ENCODE measurements at regions not wholly inside any gene's neighbourhood (a gene's known extent, or its start where the extent isn't known, plus 50 kb on each side); places are given as distances from the start of the nearest gene placed in this dataset.

DNA sequence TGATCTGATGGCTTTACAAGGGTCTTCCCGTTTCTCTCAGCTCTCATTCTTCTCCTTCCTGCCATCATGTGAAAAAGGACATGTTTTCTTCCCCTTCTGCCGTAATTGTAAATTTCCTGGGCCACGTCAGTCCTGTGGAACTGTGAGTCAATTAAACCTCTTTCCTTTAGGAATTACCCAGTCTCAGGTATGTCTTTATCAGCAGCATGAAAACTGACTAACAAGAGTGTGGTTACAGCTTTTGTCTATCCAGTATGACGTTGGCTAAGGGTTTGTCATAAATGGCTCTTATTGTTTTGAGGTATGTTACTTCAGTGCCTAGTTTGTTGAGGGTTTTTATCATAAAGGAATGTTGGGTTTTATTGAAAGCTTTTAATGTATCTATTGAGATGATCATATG lies 501.6 kb downstream of the CAAP1 start:
- ATAC-seq: no peak
- no peak overlapping the region for H3K4me3 ChIP-seq
- TF ChIP-seq, protein P1, sequence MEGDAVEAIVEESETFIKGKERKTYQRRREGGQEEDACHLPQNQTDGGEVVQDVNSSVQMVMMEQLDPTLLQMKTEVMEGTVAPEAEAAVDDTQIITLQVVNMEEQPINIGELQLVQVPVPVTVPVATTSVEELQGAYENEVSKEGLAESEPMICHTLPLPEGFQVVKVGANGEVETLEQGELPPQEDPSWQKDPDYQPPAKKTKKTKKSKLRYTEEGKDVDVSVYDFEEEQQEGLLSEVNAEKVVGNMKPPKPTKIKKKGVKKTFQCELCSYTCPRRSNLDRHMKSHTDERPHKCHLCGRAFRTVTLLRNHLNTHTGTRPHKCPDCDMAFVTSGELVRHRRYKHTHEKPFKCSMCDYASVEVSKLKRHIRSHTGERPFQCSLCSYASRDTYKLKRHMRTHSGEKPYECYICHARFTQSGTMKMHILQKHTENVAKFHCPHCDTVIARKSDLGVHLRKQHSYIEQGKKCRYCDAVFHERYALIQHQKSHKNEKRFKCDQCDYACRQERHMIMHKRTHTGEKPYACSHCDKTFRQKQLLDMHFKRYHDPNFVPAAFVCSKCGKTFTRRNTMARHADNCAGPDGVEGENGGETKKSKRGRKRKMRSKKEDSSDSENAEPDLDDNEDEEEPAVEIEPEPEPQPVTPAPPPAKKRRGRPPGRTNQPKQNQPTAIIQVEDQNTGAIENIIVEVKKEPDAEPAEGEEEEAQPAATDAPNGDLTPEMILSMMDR (IDR thresholded peaks at IDR 0.05): no peak
- TF ChIP-seq POLR2A (IDR thresholded peaks at IDR 0.05): no peak
- DNase-seq: no peak
- H3K36me3 ChIP-seq (replicated peaks in 1 of 2; ENCODE audit: insufficient read depth in 1 of 2, low read depth in 2 of 2): no peaks in the 10 kb centered on the region
- WGBS, 2 donors: 40 to 45% methylated on average over 4 of the region's 4 CpGs
- no peak overlapping the region for H3K27ac ChIP-seq
- H3K9me3 ChIP-seq: peaks cover 0 to 10% (median 0%) of the 10 kb centered on the region in 3 donors
- intact Hi-C loops (cut with DNase I): no loop called here
- H3K4me1 ChIP-seq: no peaks in the 10 kb centered on the region
- H3K27me3 ChIP-seq: no peaks in the 10 kb centered on the region

DNA sequence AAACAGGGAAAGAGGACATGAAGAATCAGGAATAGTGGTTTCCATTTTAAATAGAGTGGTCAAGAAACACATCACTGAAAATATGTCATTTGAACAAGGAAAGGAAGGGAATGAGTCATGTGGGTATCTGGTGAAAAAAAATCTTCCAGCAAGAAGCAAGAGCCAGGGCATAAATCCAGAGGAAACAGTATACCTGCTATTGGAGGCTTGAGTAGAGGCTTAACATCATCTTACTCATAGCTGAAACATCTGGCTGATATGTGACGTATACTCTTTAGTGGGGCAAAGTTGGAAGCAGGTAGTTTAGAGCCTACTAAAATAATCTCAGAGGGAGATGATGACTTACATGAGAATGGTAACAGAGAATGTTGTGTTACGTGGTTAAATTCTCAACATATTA lies 517.2 kb downstream of the CAAP1 start:
- H3K9me3 ChIP-seq: no peaks in the 10 kb centered on the region
- no peaks in the 10 kb centered on the region for H3K27me3 ChIP-seq
- ATAC-seq (no peak), DNase-seq (no peak)
- no peaks in the 10 kb centered on the region for H3K36me3 ChIP-seq (replicated peaks in 1 of 2; ENCODE audit: insufficient read depth in 1 of 2, low read depth in 2 of 2)
- H3K4me1 ChIP-seq: no peaks in the 10 kb centered on the region
- intact Hi-C loops (cut with DNase I): no loop called here
- TF ChIP-seq, protein P1 (IDR thresholded peaks at IDR 0.05): no peak
- no peak for TF ChIP-seq POLR2A (IDR thresholded peaks at IDR 0.05)
- WGBS, 2 donors: 65 to 76% methylated on average over 2 of the region's 2 CpGs
- no peak overlapping the region for H3K4me3 ChIP-seq
- H3K27ac ChIP-seq: no peak overlapping the region

DNA sequence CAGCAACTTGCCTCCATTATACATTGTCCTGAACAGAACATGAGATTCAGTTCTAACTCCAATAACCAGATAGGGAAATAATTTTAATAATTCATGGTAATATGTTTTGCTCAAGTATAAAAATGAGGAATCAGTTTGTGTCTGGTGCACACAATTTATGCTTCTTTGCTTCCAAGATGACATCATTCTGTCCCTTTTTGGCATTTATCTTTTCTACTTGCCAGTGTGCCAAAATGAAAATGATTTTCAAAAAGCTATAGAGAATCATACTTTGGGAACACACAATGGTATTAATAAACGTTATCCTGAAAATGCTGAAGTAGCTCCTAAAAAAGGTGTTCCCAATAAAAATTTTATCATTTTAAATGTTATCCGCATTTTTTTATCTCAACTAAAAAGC lies 519.0 kb downstream of the CAAP1 start:
- Histone ChIP-seq H3K4me3 (no peak overlapping the region), H3K4me1 (no peaks in the 10 kb centered on the region), H3K9me3 (no peaks in the 10 kb centered on the region), H3K27me3 (no peaks in the 10 kb centered on the region), H3K36me3 (replicated peaks in 1 of 2; ENCODE audit: insufficient read depth in 1 of 2, low read depth in 2 of 2) (no peaks in the 10 kb centered on the region), H3K27ac (no peak overlapping the region)
- WGBS, 2 donors: 55 to 67% methylated on average over 2 of the region's 2 CpGs
- intact Hi-C loops (cut with DNase I): no loop called here
- no peak for ATAC-seq
- TF ChIP-seq POLR2A (IDR thresholded peaks at IDR 0.05): no peak
- TF ChIP-seq, protein P1 (IDR thresholded peaks at IDR 0.05): no peak
- DNase-seq: no peak

DNA sequence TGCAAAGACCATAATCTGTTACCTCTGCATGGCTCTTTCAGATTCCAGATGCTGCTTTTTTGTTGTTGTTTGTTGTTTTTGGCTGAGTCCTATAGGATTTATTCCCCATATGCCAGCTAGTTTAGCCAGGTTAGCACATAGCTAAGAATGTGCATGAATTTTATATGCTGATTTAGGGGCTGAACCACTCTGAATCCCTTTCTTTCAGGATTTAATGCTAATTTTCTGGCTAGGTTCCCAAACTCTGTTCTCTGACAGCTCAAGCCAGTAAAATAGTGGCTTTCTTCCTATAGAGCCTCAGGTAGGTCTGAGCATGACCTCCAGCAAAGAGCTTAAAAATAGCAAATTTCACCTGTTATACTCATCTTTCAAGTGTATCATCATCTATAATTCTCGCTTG lies 521.4 kb downstream of the CAAP1 start:
- Histone ChIP-seq H3K27ac (no peak overlapping the region), H3K36me3 (replicated peaks in 1 of 2; ENCODE audit: insufficient read depth in 1 of 2, low read depth in 2 of 2) (no peaks in the 10 kb centered on the region), H3K27me3 (no peaks in the 10 kb centered on the region), H3K9me3 (no peaks in the 10 kb centered on the region), H3K4me1 (no peaks in the 10 kb centered on the region), H3K4me3 (no peak overlapping the region)
- 62 to 63% methylated on average over 1 of the region's 1 CpG for WGBS, 2 donors
- ATAC-seq (no peak), DNase-seq (no peak)
- no peak for TF ChIP-seq POLR2A (IDR thresholded peaks at IDR 0.05)
- TF ChIP-seq, protein P1 (IDR thresholded peaks at IDR 0.05): no peak
- intact Hi-C loops (cut with DNase I): no loop called here

DNA sequence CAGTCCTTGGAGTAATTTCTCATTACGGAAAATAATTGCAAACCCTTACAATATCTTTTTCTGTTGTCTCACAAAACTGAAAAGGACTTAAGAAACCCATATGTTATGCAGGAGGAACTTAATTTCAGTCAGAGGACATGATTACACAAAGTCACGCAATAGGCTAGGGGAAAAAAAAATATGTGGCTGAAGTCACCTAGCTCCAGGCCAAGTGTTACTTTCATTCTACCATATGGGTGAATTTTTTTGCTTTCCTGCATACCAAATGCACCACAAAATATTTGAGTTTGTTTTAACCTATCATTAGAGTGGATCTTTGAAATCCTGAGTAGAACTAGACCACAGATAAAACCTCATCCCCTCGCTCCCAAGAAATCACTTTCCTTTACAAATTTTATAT lies 523.5 kb downstream of the CAAP1 start:
- H3K27ac ChIP-seq: no peak overlapping the region
- H3K9me3 ChIP-seq: no peaks in the 10 kb centered on the region
- intact Hi-C loops (cut with DNase I): no loop called here
- DNase-seq (no peak), ATAC-seq (no peak)
- no peaks in the 10 kb centered on the region for H3K36me3 ChIP-seq (replicated peaks in 1 of 2; ENCODE audit: insufficient read depth in 1 of 2, low read depth in 2 of 2)
- TF ChIP-seq POLR2A (IDR thresholded peaks at IDR 0.05): no peak
- TF ChIP-seq, protein P1 (IDR thresholded peaks at IDR 0.05): no peak
- 63 to 75% methylated on average over 3 of the region's 3 CpGs for WGBS, 2 donors
- H3K4me1 ChIP-seq: no peaks in the 10 kb centered on the region
- no peaks in the 10 kb centered on the region for H3K27me3 ChIP-seq
- no peak overlapping the region for H3K4me3 ChIP-seq

All from body of pancreas (tissue), 4 donors.